Sigmoid colon (tissue), 6 donors: ENCODE measurements at regions not wholly inside any gene's neighbourhood (a gene's known extent, or its start where the extent isn't known, plus 50 kb on each side); places are given as distances from the start of the nearest gene placed in this dataset.

Source experiments
- DNase-seq: peaks from one replicate; pipeline ENCODE4 v3.0.0-alpha.2; 2019
- H3K27ac ChIP-seq, 4 donors: fragments of 200-600 bp; sonication (generic); one replicate each; pipeline ENCODE4 v1.5.1; 2016 to 2019; ENCODE audit warnings: mild to moderate bottlenecking in 1 of 4
- H3K27me3 ChIP-seq, 3 donors: fragments of 200-600 bp; sonication (generic); one replicate each; pipeline ENCODE4 v1.5.1; 2019; ENCODE audit warnings: mild to moderate bottlenecking in 1 of 3
- H3K36me3 ChIP-seq, 4 donors: fragments of 200-600 bp; sonication (generic); one replicate each; pipeline ENCODE4 v1.5.1; 2016 to 2019
- H3K4me1 ChIP-seq, 4 donors: fragments of 200-600 bp; sonication (generic); one replicate each; pipeline ENCODE4 v1.5.1; 2017 to 2019
- H3K4me3 ChIP-seq, 4 donors: fragments of 200-600 bp; sonication (generic); one replicate each; pipeline ENCODE4 v1.5.1; 2017 to 2019; ENCODE audit warnings: mild to moderate bottlenecking in 2 of 4, moderate library complexity in 1 of 4
- H3K9me3 ChIP-seq, 4 donors: fragments of 200-600 bp in 3 of 4; sonication (generic) in 3 of 4; one replicate each; pipeline versions ENCODE4 v1.5.1 to v1.6.1; 2013 to 2019
- EP300 ChIP-seq, 4 donors: sonication (generic); formaldehyde crosslinking; IDR thresholded peaks; one replicate each; pipeline ENCODE4 v1.6.1; 2017; ENCODE audit warnings: antibody characterized with exemption in 4 of 4
- POLR2A ChIP-seq, 2 donors: fragments of 450-650 bp; IDR thresholded peaks; one replicate each; pipeline ENCODE4 v1.6.1; 2016; ENCODE audit warnings: antibody characterized with exemption in 2 of 2, mild to moderate bottlenecking in 2 of 2, moderate library complexity in 2 of 2
- POLR2AphosphoS5 ChIP-seq, 4 donors: sonication (generic); formaldehyde crosslinking; IDR thresholded peaks; one replicate each; pipeline ENCODE4 v1.6.1; 2017; ENCODE audit warnings: antibody characterized with exemption in 4 of 4
- WGBS, 2 donors: extraction: QIAGEN DNeasy Blood & Tissue Kit; methylation state at CpG; one replicate each; pipeline ENCODE4 v1.1.7; 2013; 5-methylcytosine and 5-hydroxymethylcytosine counted together
- intact Hi-C: fragments of 100-400 bp; cut with DNase I; formaldehyde crosslinking; loops from one replicate; pipeline ENCODE4 v1.15.1; 2023
- TF ChIP-seq, protein P1 (sequence below), 4 experiments: fragments of 450-650 bp in 3 of 4; fragments of 200-600 bp in 1 of 4; IDR thresholded peaks; one replicate each; pipeline ENCODE4 v1.5.1; 2016 to 2019; ENCODE audit warnings: antibody characterized with exemption in 4 of 4, mild to moderate bottlenecking in 3 of 4, moderate library complexity in 2 of 4
- donor health status: healthy with polysubstance abuse.
- donor health status: healthy.

DNA sequence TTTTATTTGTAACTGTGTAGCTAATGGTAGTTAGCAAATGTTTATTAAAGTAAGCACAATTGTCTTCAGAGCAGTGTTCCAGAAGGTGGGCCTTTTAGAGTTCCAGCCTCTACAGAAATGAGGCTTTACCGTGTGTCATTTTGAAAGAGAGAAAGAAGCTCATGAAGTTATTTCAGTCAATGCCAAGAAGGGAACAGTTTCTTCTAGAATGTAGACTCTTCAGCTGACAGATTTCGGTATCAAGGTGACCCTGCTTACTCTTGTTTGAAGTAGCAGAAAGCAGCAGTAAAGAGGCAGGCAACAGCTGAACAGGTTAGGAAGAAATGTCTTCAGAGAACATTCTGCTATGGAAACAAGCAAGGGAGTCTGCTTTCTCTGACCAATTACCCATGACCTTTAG is 93.6 kb downstream of the TASL start:
- H3K4me1 ChIP-seq = no peaks in the 10 kb centered on the region
- no peaks in the 10 kb centered on the region for H3K9me3 ChIP-seq
- TF ChIP-seq, protein P1, sequence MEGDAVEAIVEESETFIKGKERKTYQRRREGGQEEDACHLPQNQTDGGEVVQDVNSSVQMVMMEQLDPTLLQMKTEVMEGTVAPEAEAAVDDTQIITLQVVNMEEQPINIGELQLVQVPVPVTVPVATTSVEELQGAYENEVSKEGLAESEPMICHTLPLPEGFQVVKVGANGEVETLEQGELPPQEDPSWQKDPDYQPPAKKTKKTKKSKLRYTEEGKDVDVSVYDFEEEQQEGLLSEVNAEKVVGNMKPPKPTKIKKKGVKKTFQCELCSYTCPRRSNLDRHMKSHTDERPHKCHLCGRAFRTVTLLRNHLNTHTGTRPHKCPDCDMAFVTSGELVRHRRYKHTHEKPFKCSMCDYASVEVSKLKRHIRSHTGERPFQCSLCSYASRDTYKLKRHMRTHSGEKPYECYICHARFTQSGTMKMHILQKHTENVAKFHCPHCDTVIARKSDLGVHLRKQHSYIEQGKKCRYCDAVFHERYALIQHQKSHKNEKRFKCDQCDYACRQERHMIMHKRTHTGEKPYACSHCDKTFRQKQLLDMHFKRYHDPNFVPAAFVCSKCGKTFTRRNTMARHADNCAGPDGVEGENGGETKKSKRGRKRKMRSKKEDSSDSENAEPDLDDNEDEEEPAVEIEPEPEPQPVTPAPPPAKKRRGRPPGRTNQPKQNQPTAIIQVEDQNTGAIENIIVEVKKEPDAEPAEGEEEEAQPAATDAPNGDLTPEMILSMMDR (IDR thresholded peaks at IDR 0.05) = no peak
- TF ChIP-seq POLR2A (IDR thresholded peaks at IDR 0.05) (no peak), POLR2AphosphoS5 (IDR thresholded peaks at IDR 0.05) (no peak), EP300 (IDR thresholded peaks at IDR 0.05) (no peak)
- H3K4me3 ChIP-seq = no peak overlapping the region
- DNase-seq = no peak
- intact Hi-C loops = no loop called here
- 59 to 78% methylated on average over 2 of the region's 2 CpGs for WGBS, 2 donors
- H3K36me3 ChIP-seq = no peaks in the 10 kb centered on the region
- no peaks in the 10 kb centered on the region for H3K27me3 ChIP-seq
- no peak overlapping the region for H3K27ac ChIP-seq

DNA sequence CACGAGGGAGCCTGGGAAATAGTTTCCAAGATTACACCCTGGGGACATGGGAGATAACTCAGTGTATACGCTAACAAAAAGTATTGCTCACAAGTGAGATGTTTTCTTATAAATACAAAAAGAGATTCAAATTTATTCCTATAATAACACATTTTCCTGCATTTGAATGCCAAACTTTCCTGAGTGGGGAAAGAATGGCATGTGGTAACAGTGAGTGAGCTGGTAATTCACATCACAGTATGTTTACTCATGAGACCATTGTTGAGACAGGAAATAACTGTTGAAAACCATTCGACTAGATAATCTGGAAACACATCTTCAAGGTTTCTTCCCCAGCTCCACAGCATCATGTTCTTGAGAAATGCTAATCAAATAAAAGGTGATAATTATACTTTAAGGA is 109.1 kb downstream of the TASL start:
- intact Hi-C loops = no loop called here
- WGBS, 2 donors = 48 to 56% methylated on average over 3 of the region's 3 CpGs

More for the DNA sequence above, 109.1 kb downstream of the TASL start:
- no peaks in the 10 kb centered on the region for H3K36me3 ChIP-seq
- no peak overlapping the region for H3K4me3 ChIP-seq
- H3K9me3 ChIP-seq = no peaks in the 10 kb centered on the region
- H3K4me1 ChIP-seq = no peaks in the 10 kb centered on the region
- H3K27ac ChIP-seq = no peak overlapping the region
- DNase-seq = no peak
- no peak for TF ChIP-seq POLR2AphosphoS5 (IDR thresholded peaks at IDR 0.05)
- no peak for TF ChIP-seq EP300 (IDR thresholded peaks at IDR 0.05)
- no peak for TF ChIP-seq POLR2A (IDR thresholded peaks at IDR 0.05)
- TF ChIP-seq, protein P1 (IDR thresholded peaks at IDR 0.05) = no peak
- H3K27me3 ChIP-seq = no peaks in the 10 kb centered on the region
